ENCODE measurements at regions not wholly inside any gene's neighbourhood (a gene's known extent, or its start where the extent isn't known, plus 50 kb on each side); places are given as distances from the start of the nearest gene placed in this dataset.

DNA sequence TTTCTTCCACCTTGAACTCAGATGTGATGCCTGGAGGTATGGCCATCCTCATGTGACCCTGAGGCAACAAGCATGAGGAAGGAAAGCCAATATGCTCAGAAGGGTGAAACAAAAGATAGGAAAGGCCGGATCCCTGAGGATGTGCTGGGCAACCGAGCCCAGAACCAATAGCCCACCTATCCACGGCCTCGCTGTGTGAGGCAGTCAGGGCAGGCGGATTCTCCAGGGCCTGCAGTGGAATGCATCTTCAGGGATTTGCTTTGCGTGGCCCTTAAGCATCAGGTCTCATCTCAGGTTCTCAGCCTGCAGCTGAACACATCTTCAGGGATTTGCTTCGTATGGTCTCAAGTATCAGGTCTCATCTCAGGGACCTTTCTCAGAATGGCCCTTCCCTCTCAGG, 139.8 kb downstream of the ANKRD60 start:
- DNase-seq, result no peak

DNA sequence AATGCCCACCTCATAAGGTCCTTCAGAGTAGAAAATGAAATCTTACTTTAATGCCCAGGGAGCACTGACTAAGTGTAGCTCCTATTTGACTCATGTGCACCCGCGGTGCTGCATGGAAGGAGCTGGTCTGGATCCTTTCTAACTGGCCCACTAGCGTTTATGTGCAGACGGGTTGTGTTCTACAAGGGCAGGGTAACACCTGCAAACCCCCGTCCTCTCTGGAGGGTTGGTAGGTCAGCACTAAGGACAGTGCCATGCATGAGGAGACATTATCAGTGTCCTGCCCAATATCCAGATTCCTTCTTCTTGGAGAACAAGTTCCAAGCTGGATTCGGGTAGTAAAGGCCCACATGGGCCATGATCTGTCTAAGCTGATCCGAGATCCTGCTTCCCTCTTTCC, 140.3 kb downstream of the ANKRD60 start:
- no peak for DNase-seq

DNA sequence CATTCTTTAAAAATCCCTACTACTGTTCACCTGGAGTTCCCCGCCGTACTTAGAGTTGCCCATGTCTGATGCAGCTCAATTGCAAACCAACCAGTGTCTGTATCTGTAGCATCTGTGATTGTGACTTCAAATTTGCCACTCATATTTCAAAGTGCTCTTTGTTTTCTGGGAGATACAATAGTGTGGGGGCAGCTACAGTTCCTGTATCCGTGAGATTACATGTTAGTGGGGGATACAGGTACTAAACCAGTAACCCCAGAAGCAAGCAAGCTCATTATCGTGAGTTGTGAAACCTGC, 140.9 kb downstream of the ANKRD60 start:
- no peak for DNase-seq

DNA sequence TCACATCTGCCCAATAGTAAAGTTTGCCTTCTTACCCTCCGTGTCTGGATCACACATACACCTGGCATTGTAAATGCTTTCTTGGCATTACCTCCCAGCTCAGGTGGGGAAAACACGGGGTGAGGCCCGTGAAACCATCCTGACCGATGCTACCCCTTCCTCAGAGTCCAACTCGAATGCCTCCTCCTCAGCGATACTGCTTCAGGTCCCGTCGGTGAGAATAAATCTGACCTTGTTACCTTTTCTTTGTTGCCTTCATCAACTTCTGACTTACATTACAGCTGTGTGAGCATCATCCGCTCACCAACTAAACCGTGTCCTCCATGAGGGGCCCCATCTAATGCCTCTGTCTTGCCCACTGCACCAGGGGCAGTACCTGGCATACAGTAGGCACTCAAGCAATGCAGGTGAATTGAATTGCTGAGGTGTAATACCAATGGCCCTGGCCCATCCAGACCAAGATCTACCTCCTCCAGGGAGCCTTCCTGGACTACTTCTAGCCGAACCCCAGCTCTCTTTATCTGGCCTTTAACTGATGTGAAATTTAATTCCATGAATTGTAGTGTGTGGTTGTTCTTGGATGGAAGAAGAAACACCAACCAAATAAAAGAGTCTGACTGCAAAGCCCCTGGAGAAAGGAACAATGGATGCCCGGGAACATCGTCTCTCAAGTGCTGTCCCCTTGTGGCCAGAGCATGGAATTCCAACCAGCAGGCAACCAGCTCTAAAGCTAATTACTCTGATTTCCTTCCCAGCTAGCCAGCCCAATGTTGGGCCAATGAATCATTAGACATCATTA, 141.5 kb downstream of the ANKRD60 start:
- peak in 3 of 14 donors; percentile 22 to 27 (median 24) for DNase-seq

DNA sequence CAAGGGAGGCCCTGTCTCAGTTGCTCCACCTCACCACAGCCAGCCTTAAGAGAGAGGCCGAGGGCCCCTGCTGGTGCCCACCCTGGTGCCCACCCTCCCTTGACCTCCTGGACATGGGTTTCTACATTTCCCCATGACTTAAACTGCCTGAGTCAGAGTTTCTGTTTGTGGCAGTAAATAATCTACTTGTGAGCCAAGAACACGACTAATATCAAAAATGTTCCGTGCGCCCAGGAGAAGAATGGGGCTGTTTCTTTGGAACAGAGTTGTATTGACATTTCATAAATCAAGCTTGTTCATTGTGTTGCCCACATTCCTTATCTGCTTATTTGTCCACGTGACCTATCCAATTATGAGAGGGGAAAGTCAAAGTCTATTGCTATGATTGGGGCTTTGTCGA, 143.5 kb downstream of the ANKRD60 start:
- DNase-seq, result no peak

DNA sequence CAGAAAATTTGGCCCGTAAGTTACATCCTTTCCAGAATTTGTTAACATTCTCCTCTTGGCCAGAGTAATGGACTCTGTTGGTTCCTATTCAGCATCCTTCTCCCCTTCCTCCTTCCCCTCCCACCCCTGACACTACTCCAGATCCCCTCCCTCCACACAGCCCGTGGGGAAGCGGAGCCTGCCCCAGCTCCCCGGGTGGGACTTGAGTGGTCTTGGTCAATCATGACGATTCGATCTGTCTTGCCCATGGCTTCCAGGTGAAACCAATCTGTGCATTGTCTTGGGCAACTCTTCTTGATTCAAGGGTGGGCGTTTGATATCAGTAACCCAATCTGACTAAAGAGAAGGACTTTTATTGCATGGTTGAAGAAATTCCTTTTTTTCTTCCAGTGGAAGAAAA, 143.9 kb downstream of the ANKRD60 start:
- DNase-seq, result no peak

DNA sequence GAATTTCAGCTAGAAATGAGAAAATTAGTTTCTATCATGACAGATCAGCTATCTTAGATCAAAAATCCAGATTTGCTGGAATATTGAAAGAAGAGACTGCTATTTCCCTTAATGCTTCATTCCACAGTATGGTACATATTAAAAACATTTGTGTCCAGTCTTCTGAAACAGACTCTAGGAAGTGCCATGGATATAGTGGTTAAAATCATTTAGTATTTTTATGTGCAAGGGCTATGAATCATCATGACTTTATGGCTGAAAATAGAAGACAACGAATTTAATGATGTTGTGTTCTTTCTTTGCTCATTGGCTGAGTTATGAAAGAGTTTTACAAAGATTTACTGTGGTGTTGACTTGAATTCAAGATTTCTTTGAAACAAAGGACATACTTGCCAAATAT, 146.6 kb downstream of the ANKRD60 start:
- no peak for DNase-seq

DNA sequence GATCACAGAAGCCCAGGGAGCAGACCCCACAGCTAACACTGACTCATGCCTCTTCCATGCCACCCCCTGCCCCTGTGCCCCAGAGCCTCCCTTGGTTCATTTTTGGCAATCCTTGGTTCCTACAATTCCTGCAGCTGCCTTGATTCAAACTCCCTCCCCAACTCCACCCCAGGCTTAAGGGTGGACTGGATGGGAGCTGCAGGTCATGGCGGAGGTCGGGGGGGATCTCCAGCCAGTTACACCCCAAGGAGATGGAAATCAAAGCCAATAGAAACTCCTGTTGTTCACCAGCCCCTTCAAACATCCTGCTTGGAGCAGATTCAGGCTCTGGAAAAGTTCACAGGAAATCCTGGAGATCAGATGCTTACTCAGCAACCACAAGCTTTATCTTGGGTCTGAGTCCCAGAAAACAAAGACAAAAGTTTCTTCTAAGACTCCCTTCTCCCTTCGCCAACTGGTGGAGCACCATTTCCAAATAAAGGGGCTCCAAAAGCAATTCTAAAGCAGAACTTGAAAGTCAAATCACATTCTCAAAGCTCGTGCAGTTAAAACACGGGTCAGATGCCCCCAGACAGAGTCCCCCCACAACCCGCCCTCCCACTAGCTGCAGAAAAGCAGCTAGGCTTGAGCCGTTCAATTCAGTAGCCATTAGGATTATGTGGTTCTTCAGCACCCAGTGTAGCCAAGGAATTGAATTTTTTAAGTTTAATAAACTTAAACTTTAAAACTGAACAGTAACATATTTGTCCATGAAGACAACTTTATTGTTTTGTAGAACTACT, 149.5 kb downstream of the ANKRD60 start:
- no peak for DNase-seq

DNA sequence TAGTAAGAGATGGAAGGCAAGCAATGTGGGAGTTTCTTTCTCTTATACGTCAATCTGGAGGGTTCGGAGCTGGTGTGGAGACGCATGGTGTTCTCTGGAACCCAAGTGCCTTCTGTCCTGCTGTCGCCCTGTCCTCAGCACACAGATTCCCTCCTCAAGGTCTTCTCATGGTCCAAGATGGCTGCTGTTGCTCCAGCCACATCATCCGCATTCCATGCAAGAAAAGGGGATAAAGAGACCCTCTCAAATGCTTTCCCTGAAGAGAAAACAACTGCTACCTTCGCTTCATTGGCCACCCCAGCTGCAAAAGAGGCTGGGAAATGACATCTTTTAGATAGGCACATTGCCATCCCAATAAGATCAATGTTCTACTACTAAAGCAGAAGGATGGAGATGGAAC, 151.2 kb downstream of the ANKRD60 start:
- DNase-seq, result no peak

DNA sequence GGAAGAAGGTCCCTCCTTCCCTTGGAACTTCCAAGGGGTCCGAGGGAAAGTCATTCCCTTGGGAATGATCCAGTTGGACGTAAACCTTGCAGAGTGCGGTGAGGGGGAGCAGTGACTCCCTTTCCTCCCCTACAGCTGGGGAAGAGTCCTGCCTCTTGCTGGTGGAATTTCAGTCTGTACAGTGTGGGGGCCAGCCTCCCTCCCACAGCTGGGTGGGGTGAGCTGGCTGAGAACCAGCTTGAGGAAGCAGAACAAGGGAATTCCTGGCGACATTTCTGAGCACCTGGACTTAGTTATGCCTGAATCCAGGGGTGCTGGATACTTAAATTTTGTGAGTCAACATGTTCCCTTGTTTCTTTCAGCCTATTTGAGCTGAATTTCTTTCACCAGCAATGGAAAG, 152.0 kb downstream of the ANKRD60 start:
- DNase-seq, result no peak

DNA sequence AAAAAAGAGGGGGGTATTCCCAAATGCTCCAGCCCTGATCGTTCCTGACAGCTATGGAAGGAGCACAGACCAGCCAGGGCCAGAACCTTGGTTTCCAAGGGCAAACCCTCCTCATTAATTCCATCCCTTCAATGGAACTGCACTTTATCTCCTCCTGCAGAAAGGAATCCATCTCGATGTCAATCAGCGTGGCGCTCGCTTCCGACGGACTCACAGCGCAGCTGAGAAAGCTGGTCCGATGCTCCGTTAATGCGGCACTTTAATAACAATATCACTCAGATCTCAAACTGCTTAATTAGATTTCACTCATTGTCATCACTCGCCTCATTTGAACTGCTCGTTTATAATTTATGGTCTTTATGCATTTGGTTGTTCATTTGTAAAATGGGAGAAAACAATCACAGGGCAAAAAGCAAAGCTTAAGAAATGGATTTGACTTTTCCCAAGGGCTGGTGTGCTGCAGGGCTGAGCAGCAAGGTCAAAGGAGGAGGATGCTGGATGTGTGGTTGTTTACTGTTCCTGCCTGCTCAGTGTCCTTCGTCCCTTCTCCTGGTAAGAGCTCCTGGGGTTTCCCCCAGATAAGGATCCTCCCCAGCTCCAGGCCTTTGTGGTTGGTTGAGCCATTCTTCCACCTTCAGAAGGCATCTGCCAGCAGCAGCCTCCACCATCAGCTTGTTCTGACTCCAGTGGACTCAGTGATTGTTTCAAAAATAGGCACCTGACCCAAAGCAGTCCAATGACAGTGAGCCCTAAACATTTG, 152.7 kb downstream of the ANKRD60 start:
- DNase-seq, result no peak

DNA sequence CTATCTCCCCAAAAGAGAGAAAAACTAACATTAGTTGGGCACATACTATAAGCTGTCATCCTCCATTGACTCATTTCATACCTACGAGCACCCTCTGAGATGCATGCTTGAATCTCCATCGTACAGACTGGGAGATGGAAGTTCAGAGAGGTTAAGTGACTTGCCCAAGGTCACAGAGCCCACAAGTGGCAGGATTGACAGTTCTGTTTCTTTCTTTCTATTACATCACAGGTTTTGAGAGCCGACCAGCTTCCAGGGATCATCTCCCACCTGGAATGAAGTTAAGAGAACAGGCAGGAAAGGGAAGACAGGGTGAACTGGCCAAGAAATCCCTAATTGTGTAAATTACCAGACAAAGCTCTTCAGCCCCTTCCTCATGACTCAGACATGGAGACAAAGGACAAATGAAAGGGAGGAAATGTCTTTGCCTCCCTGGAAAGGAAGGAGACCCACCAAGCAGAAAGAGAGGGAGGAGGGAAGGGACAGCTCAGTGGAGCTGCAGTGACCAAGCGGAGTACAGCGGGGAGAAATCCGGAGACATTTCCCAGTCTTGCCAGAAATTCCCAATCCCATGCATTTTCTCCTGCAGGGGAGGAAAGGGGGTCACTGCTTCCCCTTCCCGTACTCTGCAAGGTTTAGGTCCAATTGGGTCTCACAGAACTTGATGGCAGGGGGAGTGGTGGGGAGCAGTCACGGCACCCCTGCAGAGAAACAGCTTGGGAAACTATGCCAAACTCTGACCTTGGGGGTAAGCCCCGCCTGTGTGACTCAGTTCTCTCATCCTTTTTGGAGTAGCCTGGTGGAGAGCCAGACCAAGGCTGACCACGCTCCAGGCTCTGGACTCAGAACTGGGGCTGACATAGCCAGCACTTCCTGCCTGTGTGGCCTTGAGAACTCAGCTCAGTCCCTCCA, 154.3 kb downstream of the ANKRD60 start:
- no peak for DNase-seq

DNA sequence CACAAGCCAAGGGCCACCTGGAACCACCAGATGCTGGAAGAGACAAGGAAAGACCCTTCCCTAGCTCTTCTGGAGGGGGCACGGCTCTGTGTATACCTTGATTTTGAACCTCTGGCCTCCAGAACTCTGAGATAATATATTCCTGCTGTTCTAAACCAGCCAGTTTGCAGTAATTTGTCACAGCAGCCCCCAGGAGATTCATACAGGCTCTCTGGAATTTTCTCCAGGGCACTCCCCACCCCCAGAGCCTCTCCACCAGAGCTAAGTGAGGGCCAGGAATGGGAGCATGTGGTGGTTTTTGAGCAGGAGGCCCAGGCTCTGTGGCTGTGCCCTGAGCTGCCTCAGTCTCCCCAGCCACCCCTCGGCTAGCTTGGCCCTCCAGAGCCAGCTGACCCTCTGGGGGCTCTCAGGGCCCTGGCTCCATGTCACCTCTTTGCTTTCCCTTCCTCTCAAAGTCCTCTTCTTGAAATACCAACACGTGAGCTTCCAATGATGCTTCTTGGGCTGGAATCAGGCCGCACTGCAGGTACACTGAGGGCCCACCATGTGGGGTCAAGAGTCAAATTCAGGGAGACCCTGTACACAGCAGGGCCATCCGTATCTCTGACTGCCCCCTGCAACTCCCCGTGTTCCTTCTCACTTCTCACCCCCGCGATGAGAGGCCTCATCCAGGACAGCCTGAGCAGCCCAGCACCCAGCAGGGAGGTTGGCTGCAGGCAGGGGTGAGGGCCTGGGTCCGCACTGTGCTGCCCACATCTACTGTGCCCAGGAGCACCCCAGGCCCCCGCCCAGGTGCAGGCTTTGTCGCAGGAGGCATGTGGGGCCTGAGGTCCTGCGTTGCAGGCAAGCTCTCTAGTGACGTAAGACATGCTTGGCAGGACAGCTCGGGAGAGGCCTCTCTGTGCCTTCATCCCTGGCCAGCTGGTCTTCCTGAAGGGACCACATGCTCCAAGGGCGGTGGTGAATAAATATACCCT, 155.5 kb downstream of the ANKRD60 start:
- no peak for DNase-seq

DNA sequence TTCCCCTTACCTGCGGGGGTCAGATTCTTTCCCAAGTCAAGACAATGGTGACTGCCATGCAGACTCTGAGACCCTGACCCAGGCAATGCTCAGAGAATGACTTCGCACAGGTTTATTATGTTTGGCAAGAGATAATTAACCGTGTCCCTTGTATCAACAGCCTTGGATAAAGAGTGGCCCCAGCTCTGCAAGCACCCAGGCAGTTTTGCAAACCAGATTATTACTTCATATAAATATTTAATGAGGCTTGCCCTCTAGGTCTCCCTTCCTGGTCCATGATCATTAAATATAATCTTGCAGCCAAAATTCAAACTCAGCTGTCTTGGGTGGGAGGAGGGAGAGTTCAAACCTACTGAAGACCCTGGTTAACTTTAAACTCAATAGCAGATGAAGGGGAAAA, 156.5 kb downstream of the ANKRD60 start:
- no peak for DNase-seq

DNA sequence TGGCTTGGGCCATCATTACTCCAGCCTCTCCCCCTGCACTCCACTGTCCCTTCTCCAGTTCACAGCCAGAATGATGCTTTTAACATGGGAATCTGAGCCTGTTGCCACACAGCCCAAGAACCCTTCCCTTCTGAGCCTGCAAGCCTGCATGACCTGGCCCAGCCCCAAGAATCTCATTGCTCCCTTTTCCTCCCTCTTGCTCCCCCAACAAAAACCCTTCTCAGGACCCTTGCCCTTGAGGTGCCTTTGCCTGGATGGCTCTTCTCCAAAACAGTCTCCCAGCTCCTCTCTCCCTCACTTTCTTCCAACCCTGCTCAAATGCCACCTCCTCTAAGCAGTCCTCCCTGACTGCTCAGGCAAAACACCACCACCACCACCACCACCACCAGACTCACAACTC, 157.2 kb downstream of the ANKRD60 start:
- no peak for DNase-seq

DNA sequence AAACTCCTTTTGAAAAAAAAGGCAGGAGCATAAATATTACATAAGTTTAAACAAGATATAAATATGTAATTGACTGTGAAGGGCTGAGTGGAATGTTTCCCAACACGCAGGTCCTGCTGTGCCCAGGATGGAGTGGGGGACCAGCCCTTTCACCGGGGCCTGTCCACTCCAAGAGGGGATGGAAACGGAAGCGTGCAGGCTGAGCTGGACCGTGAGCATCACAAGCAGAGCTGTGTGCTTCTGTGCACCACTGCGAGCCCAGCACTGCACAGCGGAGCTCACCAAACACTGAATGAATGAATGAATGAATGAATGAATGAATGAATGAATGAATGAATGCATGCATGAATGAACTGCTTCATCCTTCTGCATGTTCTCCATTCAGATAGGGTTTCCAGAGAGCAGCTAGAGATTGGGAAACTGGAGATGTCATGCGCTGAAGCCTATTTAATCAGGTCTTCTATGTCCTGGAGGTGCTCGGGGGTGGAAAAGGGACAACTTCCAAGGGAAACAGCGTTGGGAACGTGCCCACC, 157.7 kb downstream of the ANKRD60 start:
- no peak for DNase-seq

DNA sequence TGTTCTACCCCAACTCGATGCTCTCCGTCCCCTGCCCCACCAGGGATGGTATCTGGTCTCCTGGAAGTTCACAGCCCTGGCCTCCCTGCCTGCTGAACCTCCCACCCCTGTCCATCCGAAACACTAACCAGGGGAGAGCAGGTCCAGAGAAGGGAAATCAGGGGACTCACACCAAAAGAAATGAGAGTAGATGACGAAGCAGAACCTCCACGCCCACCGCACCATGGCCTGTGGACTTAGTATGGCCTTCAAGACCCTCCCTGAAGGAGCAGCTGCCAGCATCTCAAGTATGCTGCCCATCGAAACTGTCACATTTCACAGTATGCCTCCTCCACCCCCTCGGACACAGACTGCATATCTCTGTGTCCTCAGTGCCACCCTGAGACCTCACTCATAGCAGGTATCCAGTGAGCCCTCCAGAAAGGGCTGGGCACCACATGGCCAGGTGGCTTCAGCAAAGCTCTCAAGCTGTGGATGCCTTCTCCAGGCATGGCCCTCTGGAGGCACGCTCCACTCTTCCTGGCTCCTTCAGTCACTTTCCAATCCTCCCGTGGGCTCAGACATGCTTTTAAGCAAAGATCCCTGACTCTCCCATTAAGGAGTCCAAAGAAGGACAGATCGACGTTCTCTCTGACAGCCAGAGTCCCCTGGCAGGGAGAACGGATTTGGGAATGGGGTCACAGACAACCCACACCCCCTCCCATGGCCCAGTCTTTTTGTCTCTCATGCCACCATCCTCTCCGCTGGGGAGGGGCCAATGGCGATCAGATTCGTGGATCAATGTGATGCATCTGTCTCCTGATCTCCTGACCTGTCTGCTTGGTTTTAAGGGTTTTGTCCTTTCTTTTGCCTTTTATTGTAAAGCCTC, 158.4 kb downstream of the ANKRD60 start:
- no peak for DNase-seq

DNA sequence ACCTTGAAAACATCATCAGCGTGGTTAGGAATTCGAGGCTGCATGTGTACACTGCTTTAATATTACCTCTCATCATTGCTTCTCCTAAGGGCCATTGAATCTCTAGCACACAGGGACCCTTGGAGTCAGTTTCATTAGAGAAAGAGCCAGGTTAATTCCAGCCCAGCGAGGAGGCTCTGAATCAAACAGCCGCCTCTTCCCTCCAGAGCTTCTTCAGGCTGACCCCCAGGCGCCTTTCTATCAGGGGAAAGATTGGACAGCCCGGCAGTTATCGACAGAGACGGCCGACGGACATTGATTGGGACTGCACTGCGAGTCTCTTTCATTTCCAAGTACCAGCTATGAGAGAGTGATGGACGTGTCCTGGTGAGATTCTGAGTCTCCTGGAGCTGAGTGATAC, 159.2 kb downstream of the ANKRD60 start:
- no peak for DNase-seq

DNA sequence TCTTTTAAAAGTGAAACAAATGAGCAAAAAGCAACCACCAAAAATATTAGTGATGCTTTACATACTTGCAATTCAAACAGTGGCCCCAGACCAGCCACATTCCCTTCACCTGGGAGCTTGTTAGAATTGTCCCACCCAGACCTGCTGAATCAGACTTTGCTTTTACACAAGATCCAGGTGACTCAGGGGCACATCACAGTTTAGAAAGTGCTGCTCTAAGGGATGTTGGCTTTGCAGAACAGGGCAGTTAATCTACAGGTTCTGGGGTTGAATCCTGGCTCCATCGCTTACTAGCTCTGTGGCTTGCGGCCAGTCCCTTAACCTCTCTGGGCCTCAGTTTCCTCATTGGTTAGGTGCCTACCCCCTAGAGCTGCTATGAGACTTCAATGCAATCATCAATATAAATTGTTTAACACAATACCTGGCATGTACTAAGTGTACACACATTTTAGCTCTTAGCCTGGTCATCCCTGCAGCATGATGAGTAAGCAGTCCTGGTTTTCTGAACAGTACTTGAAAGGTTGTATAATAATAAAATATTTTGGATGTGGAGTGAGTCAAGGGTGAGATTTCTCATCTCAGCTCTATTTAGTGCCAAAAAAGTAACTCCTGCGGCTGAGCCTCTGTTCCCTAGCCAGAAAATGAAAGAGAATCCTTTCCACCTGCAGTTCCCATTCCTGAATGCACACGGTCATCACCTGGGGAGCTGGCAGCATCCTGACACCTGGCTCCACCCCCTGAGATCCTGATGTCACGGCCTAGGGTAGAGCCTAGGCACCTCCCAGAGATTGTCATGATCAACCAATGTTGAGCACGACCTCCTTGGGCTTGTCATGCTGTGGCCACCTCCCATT, 162.7 kb downstream of the ANKRD60 start:
- DNase-seq, result no peak
